ENCODE measurements at regions not wholly inside any gene's neighbourhood (a gene's known extent, or its start where the extent isn't known, plus 50 kb on each side); places are given as distances from the start of the nearest gene placed in this dataset.
"Not testable (repeated sequence)": the region's sequence is repeated elsewhere in the genome, so short reads cannot be mapped to it uniquely, and the experiment has no call there.

- H3K27me3 Mint-ChIP-seq: no peaks in the 10 kb centered on the region
- H3K36me3 Mint-ChIP-seq: no peaks in the 10 kb centered on the region
- no peaks in the 10 kb centered on the region for H3K4me1 Mint-ChIP-seq (ENCODE audit: low read depth in 2 of 2)
- H3K4me3 Mint-ChIP-seq: no peak overlapping the region
- no peak overlapping the region for H3K27ac Mint-ChIP-seq
- H3K9me3 Mint-ChIP-seq: no peaks in the 10 kb centered on the region
- ATAC-seq: no peak
- DNase-seq (ENCODE audit: low spot score): no peak
Measured at GRCh38 chrY:7796128-7796527, 884.6 kb upstream of the AMELY start.

- no peak for DNase-seq (ENCODE audit: low spot score)
- Mint-ChIP-seq H3K4me3 (no peak overlapping the region), H3K36me3 (no peaks in the 10 kb centered on the region), H3K27ac (no peak overlapping the region), H3K4me1 (ENCODE audit: low read depth in 2 of 2) (no peaks in the 10 kb centered on the region), H3K9me3 (no peaks in the 10 kb centered on the region), H3K27me3 (no peaks in the 10 kb centered on the region)
- ATAC-seq: no peak
Measured at GRCh38 chrY:7794441-7794840, 882.9 kb upstream of the AMELY start.

- Mint-ChIP-seq H3K9me3 (no peaks in the 10 kb centered on the region), H3K27ac (no peak overlapping the region), H3K4me1 (ENCODE audit: low read depth in 2 of 2) (no peaks in the 10 kb centered on the region), H3K4me3 (no peak overlapping the region), H3K27me3 (no peaks in the 10 kb centered on the region), H3K36me3 (no peaks in the 10 kb centered on the region)
- ATAC-seq (no peak), DNase-seq (ENCODE audit: low spot score) (no peak)
Measured at GRCh38 chrY:7793989-7794388, 882.4 kb upstream of the AMELY start.

DNA sequence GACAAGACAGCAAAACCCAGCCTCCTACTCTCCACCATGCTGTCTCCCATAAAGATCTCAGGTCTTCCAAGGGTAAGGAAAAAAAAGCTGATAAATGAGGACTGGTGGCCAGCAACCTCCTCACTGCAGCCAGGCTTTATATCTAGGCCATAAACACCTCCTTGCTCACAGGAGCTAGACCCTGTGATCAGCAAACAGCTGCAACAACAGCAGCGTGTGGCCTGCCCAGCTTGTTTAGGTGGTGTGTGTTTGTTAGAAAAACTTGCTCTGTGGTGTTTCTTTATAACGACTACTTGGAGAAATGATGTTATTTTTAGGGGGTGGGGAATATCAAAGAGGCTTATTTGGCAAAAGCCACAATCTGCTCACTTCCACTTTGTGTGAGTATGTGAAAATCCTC lies 880.9 kb upstream of the AMELY start:
- H3K9me3 Mint-ChIP-seq: no peaks in the 10 kb centered on the region
- H3K36me3 Mint-ChIP-seq: no peaks in the 10 kb centered on the region
- ATAC-seq (no peak), DNase-seq (ENCODE audit: low spot score) (no peak)
- no peaks in the 10 kb centered on the region for H3K4me1 Mint-ChIP-seq (ENCODE audit: low read depth in 2 of 2)
- H3K4me3 Mint-ChIP-seq: no peak overlapping the region
- no peaks in the 10 kb centered on the region for H3K27me3 Mint-ChIP-seq
- no peak overlapping the region for H3K27ac Mint-ChIP-seq

GRCh38 chrY:7781501-7781900 lies 869.9 kb upstream of the AMELY start:
- H3K9me3 Mint-ChIP-seq: no peaks in the 10 kb centered on the region
- no peak overlapping the region for H3K4me3 Mint-ChIP-seq
- ATAC-seq (no peak), DNase-seq (ENCODE audit: low spot score) (no peak)
- no peaks in the 10 kb centered on the region for H3K36me3 Mint-ChIP-seq
- H3K27me3 Mint-ChIP-seq: no peaks in the 10 kb centered on the region
- no peak overlapping the region for H3K27ac Mint-ChIP-seq
- no peaks in the 10 kb centered on the region for H3K4me1 Mint-ChIP-seq (ENCODE audit: low read depth in 2 of 2)

DNA sequence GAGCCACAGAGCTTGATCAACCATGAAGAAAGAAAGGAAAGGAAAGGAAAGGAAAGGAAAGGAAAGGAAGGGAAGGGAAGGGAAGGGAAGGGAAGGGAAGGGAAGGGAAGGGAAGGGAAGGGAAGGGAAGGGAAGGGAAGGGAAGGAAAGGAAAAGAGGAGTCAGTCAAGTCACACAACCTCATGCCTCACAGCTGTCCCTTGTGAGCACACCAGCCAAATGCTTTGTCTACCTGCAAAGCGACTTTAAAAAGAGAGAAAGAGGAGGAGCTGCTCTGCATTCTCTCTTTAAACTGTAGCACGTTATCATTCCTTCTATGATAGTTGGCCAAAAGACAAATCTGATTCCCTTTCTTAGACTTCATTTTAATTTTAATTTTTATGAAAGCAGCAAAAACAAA lies 863.9 kb upstream of the AMELY start:
- not testable (repeated sequence) for ATAC-seq; H3K4me1 Mint-ChIP-seq (ENCODE audit: low read depth in 2 of 2); H3K27me3 Mint-ChIP-seq; DNase-seq (ENCODE audit: low spot score); H3K9me3 Mint-ChIP-seq; H3K36me3 Mint-ChIP-seq; H3K27ac Mint-ChIP-seq; H3K4me3 Mint-ChIP-seq

DNA sequence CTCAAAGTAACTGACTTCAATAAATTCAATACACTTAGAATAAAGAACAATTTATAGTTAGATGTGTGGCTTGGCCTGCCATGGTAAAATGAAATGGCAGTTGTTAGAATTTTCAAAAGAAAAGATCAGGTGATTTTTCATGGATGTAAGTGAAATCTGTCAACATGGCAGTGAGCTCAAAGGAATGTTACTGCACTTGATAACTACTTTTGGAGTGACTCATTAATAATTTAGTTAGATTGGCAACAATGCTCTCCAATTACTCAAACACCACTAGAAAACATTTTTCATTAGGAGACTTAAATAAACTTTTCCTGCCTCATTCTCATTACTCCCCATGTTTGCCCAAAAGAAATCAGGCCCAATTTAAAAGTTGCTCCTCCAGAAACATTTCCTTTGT lies 860.2 kb upstream of the AMELY start:
- no peak overlapping the region for H3K27ac Mint-ChIP-seq
- no peak overlapping the region for H3K4me3 Mint-ChIP-seq
- no peaks in the 10 kb centered on the region for H3K9me3 Mint-ChIP-seq
- no peak for DNase-seq (ENCODE audit: low spot score)
- no peaks in the 10 kb centered on the region for H3K27me3 Mint-ChIP-seq
- ATAC-seq: no peak
- H3K36me3 Mint-ChIP-seq: no peaks in the 10 kb centered on the region
- no peaks in the 10 kb centered on the region for H3K4me1 Mint-ChIP-seq (ENCODE audit: low read depth in 2 of 2)

- Mint-ChIP-seq H3K4me3 (no peak overlapping the region), H3K36me3 (no peaks in the 10 kb centered on the region), H3K27me3 (no peaks in the 10 kb centered on the region), H3K27ac (no peak overlapping the region), H3K9me3 (no peaks in the 10 kb centered on the region), H3K4me1 (ENCODE audit: low read depth in 2 of 2) (no peaks in the 10 kb centered on the region)
- no peak for DNase-seq (ENCODE audit: low spot score)
- no peak for ATAC-seq
Measured at GRCh38 chrY:7769790-7770375, 858.3 kb upstream of the AMELY start.

DNA sequence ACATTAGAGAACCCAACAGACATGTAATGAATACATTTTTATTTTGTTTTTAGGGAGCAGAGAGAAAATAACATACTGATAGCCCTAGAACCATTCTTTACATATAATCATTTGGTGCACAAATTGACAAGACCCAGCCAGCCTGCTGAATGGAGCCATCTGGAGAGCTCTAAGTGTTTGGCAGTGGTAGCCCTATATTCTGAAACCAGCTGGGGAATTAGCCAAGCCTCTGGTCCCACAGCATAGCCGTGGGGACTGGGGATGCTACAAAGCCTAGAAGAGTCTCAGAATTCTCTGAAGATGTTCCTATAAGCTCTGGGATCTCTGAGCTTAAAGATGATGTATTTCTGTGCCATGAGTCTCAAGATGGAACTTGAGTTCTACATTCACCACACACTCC lies 857.3 kb upstream of the AMELY start:
- Mint-ChIP-seq H3K4me1 (ENCODE audit: low read depth in 2 of 2) (no peaks in the 10 kb centered on the region), H3K4me3 (no peak overlapping the region), H3K27me3 (no peaks in the 10 kb centered on the region), H3K36me3 (no peaks in the 10 kb centered on the region), H3K9me3 (no peaks in the 10 kb centered on the region), H3K27ac (no peak overlapping the region)
- DNase-seq (ENCODE audit: low spot score) (no peak), ATAC-seq (no peak)

GRCh38 chrY:7753711-7754110 lies 842.2 kb upstream of the AMELY start:
- Mint-ChIP-seq H3K36me3 (no peaks in the 10 kb centered on the region), H3K4me3 (no peak overlapping the region), H3K4me1 (ENCODE audit: low read depth in 2 of 2) (no peaks in the 10 kb centered on the region), H3K27ac (no peak overlapping the region), H3K9me3 (no peaks in the 10 kb centered on the region), H3K27me3 (no peaks in the 10 kb centered on the region)
- no peak for ATAC-seq
- no peak for DNase-seq (ENCODE audit: low spot score)

DNA sequence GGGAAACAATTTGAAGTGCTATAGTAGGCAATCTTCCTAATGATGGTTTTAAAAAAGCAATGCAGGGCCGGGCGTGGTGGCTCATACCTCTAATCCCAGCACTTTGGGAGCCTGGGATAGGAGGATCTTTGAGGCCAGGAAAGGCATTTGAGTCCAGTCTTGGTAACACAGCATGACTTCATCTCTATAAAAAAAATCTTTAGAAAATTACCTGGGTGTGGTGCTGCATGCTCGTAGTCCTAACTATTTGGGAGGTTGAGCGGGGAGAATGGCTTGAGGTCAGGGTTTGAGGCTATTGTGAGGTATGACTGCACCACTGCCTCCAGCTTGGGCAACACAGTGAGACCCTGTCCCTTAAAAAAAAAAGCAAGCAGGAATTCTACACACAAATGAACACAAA lies 835.2 kb upstream of the AMELY start:
- DNase-seq (ENCODE audit: low spot score) (no peak), ATAC-seq (no peak)
- Mint-ChIP-seq H3K27ac (no peak overlapping the region), H3K4me3 (no peak overlapping the region), H3K9me3 (no peaks in the 10 kb centered on the region), H3K27me3 (peaks cover 0 to 8% of the 10 kb centered on the region in 2 donors), H3K36me3 (no peaks in the 10 kb centered on the region), H3K4me1 (ENCODE audit: low read depth in 2 of 2) (no peaks in the 10 kb centered on the region)

- no peaks in the 10 kb centered on the region for H3K4me1 Mint-ChIP-seq (ENCODE audit: low read depth in 2 of 2)
- H3K9me3 Mint-ChIP-seq: no peaks in the 10 kb centered on the region
- no peak for DNase-seq (ENCODE audit: low spot score)
- ATAC-seq: no peak
- H3K27ac Mint-ChIP-seq: no peak overlapping the region
- H3K36me3 Mint-ChIP-seq: no peaks in the 10 kb centered on the region
- no peak overlapping the region for H3K4me3 Mint-ChIP-seq
- peaks cover 0 to 8% of the 10 kb centered on the region in 2 donors for H3K27me3 Mint-ChIP-seq
Measured at GRCh38 chrY:7745581-7745901, 834.0 kb upstream of the AMELY start.

DNA sequence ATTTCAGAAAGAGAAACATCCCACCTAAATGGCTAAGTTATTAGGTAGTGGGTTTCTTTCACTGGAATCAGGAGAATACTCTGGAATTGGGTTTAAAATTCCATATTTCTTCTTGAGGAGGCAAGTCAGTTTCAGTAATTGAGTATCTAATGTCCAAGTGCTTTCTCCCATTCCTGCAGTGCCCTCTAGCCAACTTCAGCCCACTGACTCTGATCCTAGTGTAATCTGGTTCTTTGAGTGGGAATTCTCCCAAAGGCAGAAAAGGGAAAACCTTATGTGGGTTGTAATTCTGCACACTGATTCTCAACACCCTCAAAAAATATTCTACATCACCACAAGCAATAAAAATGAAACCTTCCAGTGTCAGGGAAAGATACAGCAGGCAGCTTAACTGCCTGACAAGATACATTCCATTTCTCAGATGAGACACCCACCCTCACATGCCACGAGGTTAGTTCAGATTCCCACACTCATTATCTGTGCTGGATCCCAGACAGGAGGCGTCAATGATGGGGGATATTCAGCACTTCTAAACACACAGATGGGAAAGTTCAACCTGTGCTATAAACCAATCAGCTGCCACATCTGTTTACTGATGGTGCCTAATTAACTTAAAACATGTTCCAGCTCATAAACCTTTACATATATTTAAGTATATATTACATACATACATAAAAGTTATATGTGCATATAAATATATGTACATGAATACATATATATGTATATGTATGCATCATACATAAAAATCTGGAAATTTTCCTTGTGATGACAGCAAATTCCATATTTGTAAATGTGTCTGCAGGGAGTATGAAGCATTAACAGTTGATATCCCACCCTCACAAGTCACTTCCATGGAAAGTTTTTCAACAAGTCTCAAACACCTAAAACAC lies 833.4 kb upstream of the AMELY start:
- H3K4me1 Mint-ChIP-seq (ENCODE audit: low read depth in 2 of 2): no peaks in the 10 kb centered on the region
- H3K4me3 Mint-ChIP-seq: no peak overlapping the region
- H3K9me3 Mint-ChIP-seq: no peaks in the 10 kb centered on the region
- H3K27ac Mint-ChIP-seq: no peak overlapping the region
- H3K36me3 Mint-ChIP-seq: no peaks in the 10 kb centered on the region
- ATAC-seq: no peak
- H3K27me3 Mint-ChIP-seq: peaks cover 0 to 8% of the 10 kb centered on the region in 2 donors
- DNase-seq (ENCODE audit: low spot score): no peak

DNA sequence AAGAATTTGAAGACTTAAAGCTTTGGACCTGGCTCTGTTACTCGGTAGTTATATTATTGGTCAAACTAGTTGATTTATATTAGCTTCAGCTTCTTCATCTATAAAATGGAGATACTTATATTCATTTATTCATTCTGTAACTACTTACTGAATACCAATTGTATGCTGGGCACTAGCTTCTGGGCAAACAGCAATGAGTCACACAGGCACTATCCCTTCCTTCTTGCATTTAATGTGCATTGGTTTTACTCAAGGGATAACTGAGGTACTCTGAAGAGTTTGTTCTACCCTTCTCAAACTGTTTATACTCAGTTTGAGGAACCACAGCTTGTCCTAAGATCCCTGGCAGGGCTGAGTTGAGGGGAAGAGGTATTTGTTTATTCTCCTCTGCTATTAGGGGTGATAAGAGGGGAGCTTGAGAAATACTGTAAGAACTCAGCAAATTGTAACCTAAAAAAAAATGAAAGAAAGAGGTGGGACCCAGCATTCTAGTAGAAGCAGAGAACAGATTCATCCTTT lies 825.4 kb upstream of the AMELY start:
- DNase-seq (ENCODE audit: low spot score) (no peak), ATAC-seq (no peak)
- Mint-ChIP-seq H3K4me1 (ENCODE audit: low read depth in 2 of 2) (no peaks in the 10 kb centered on the region), H3K9me3 (no peaks in the 10 kb centered on the region), H3K4me3 (no peak overlapping the region), H3K27me3 (no peaks in the 10 kb centered on the region), H3K27ac (no peak overlapping the region), H3K36me3 (no peaks in the 10 kb centered on the region)

Measured in natural killer cell treated with Interleukin-12 subunit alpha and Interleukin-12 subunit beta and Interleukin-15 and Interleukin-18, amount 100 ng/mL, for 72 hours (primary cell).